LHCN-M2 (cell line): ENCODE measurements at regions not wholly inside any gene's neighbourhood (a gene's known extent, or its start where the extent isn't known, plus 50 kb on each side); places are given as distances from the start of the nearest gene placed in this dataset.

ENCODE experiments used
- DNase-seq: peaks from one replicate; pipeline ENCODE4 v3.0.0-alpha.2; 2012; ENCODE audit warnings: low read depth

GRCh38 chr16:55116165-55116920 is 185.7 kb downstream of the IRX5 start:
- peak; percentile 19 for DNase-seq

GRCh38 chr16:55118701-55119260 is 188.1 kb downstream of the IRX5 start:
- no peak for DNase-seq

GRCh38 chr16:55120408-55120807 is 189.7 kb downstream of the IRX5 start:
- DNase-seq = no peak

- no peak for DNase-seq
These were observed 190.2 kb downstream of the IRX5 start for GRCh38 chr16:55120826-55121225.

- DNase-seq = no peak
These were observed 193.0 kb downstream of the IRX5 start for GRCh38 chr16:55123652-55124051.

- no peak for DNase-seq
These were observed 195.2 kb downstream of the IRX5 start for GRCh38 chr16:55125818-55126385.

GRCh38 chr16:55126456-55126855 is 195.8 kb downstream of the IRX5 start:
- DNase-seq = no peak

- DNase-seq = no peak
These were observed 193.5 kb upstream of the IRX6 start for GRCh38 chr16:55130456-55130855.

GRCh38 chr16:55130911-55131310 is 193.1 kb upstream of the IRX6 start:
- no peak for DNase-seq

GRCh38 chr16:55133654-55134053 is 190.3 kb upstream of the IRX6 start:
- DNase-seq = no peak

GRCh38 chr16:55136356-55137150 is 187.4 kb upstream of the IRX6 start:
- DNase-seq = no peak

- DNase-seq = no peak
These were observed 185.7 kb upstream of the IRX6 start for GRCh38 chr16:55138298-55138697.

GRCh38 chr16:55142405-55142804 is 181.6 kb upstream of the IRX6 start:
- DNase-seq = no peak

GRCh38 chr16:55144651-55145050 is 179.4 kb upstream of the IRX6 start:
- DNase-seq = no peak

- no peak for DNase-seq
These were observed 178.0 kb upstream of the IRX6 start for GRCh38 chr16:55145771-55146603.

GRCh38 chr16:55146966-55147365 is 177.0 kb upstream of the IRX6 start:
- DNase-seq = no peak

- DNase-seq = no peak
These were observed 176.6 kb upstream of the IRX6 start for GRCh38 chr16:55147396-55147795.

- no peak for DNase-seq
These were observed 174.4 kb upstream of the IRX6 start for GRCh38 chr16:55149622-55150021.

- no peak for DNase-seq
These were observed 172.3 kb upstream of the IRX6 start for GRCh38 chr16:55151561-55152305.

- no peak for DNase-seq
These were observed 171.1 kb upstream of the IRX6 start for GRCh38 chr16:55152875-55153390.
